ENCODE measurements at regions not wholly inside any gene's neighbourhood (a gene's known extent, or its start where the extent isn't known, plus 50 kb on each side); places are given as distances from the start of the nearest gene placed in this dataset.

DNA sequence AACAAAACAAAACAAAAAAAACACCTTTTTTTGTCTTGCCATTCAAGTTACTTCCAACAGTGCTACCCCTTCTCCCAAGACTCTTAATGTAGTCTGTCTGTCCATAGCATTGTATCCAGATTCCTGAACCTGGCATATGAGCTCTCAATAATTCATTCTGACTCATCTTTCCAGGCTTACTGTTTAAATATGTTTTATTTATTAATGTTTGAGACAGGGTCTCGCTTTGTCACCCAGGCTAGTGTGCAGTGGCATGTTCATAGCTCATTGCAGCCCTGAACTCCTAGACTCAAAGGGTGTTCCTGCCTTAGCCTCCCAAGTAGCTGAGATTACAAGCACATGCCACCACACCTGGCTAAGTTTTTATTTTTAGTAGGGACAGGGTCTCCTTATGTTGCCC, 208.0 kb upstream of the DMRT1 start:
- no peak for DNase-seq

DNA sequence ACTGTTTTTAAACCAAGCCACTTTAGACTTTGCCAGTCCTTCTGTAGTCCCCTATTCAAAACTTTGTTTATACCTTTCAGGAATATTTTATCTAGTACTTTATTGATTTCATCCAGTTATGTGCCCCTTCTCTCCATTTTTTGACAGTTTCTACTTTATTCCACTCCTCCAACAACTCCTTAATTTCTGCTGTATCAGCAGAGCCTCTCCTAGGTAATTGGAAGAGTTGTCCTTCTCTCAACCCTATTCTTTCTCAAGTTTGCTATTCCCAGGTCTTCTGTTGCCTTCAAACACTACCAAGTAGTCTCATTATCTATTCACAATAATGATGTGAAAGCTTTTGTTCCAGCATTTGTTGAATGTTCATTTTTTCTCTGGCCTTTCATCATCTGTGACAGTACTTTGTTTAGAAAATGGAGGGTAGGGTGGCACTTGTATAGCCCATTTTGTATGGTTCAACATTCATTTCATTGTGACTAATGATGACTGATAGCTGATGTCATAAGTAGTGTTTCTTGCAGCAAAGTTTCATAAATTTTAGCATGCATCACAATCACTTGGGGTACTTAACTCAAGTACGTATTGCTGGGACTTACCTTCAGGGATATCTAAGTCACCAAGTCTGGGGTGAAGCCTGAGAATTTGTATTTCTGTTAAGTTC, 204.4 kb upstream of the DMRT1 start:
- DNase-seq, result no peak

DNA sequence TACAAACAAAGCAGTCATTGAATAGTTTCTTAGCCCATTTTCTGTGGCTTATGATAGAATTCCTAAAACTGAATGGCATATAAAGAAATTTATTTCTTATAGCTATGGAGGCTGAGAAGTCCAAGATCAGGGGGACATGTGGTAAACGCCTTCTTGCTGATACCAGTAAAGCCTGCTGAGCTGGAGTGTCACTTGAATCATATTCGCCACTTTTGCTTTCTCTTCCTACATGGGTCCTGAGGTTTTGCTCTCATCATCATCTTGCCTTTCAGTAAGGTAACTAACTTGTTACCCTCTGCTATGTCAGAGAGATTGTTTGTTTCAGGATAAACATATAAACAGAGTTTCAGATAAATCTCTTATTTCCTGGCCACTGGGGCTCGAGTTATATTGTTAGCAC, 203.3 kb upstream of the DMRT1 start:
- no peak for DNase-seq

DNA sequence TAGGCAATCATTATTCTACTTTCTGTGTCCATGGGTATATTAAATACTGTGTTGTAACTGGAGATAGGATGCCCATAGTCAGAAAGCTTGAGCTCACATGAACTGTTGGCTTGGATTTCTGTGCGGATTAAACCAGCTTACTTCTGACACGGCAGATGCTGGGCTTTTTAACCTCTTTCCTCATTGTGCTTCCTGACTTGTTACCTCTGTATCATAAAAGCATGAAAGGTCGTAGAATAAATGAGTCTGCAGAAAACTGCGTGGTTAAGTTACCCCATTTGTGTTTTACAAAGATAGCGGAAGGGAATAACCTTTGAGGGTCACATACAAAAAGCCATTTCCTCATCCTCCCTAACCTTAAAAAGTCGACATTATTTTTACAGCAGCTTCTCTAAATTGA, 199.5 kb upstream of the DMRT1 start:
- DNase-seq, result no peak

DNA sequence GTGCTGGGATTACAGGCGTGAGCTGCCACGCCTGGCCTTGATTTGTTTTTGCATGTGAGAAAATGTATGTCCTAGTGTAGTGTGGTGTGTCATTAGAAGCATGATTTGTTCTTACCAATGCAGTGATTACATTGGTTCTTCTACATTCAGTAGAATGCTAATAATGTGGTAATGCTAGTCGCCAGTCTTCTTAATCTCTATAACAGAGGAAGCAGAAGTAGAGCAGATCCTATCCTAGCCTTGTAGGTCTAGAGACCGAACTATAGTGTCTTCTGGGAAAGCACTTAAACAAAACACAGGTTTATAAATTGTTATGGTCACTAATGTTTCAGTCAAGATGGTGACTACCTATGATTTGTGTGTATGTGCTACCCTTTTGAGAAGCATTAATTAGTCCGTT, 197.5 kb upstream of the DMRT1 start:
- DNase-seq, result no peak

DNA sequence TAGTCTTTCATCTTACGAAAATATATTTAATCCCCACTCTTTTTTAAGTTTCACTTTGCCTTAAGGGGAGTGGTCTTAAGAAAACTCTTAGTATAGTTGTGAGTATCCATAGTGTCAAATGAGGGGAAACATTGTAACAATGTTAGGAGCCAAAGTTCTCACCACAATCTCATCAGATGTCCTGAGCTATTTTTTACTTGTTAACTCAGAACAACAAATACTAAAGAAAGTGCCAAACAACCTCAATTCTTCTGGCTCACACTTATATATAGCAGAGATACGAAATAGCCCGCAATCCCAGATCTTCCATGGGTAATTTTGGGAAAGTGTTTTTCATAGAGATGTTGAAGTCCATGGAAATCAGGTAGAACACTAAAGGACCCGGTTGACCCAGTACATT, 194.0 kb upstream of the DMRT1 start:
- no peak for DNase-seq

DNA sequence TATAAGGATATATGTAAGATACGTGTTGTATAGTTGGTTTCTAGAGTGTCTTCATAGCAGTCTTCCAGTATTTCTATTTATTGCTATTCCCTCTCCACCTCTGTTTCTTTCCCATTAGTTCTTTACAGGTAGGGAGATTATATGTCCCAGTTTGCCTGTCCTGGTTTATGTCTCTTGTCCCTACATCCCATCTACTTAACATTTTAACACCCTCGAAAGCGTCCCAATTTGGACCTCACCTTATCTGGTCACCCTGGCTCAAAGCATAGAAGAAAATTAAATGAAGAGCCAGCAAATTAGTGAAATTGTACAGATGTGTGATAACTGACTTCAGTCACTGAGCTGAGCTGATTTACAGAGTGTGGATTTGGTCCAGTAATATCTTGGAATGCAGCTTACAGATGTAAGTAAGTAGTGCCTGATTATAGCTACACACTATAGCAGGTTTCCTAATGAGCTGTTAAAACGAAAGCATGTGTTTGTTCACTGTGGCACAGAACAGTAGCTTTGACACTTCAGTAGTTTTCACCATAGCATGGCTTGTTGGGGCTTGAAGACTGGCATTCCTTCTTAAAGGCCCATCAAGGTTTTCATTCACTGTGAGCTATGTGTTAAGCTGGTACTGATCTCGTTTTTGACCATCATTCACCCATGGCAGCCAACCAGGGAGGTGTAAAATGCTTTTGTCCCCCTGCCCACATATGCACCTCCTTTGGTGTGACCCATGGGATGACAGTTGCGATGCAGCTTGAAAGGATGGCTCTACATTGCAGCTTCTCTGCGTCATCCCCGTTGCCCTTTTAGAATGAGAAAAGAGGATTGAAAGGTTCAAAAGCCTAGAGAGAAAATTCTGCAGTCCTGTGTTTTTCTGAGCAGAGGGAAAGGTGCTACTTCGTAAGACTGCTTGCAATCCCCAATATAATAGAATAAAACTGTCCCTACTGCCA, 192.1 kb upstream of the DMRT1 start:
- no peak for DNase-seq

DNA sequence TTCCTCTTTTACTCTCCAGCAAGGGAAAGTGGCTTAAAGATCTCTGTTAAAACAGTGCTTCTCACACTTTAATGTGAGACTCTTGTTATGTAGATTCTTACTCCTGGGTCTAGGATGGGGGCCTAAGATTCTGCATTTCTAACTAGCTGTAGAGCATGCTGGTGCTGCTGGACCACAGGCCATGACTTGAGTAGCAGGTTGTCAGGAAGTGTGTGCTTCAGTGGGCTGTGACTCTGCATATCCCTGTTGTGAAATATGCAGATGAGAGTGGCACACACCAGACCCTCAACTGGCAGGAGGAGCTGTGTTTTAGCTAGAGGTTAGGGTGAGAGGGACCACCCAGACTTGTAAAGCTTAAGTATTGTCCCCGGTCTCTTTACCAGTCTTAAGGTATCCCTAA, 191.1 kb upstream of the DMRT1 start:
- no peak for DNase-seq

DNA sequence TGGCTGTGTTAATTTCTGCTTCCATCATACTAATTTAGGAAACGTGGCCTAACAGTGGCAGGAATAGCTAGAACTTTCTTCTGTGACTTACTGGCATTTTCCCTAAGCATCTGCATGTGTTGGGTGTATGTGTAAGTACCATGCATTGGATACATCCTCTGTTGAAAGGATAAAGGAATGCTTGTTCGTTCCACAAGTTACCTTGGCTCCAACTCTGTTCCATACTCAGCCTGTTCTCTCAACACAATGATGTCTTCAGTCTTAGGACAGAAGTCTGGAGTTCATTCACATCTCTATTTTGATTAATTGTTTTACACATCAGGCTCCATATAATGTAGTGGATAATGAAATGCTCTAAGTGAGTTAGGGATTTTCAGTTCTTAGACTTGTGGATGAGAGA, 190.1 kb upstream of the DMRT1 start:
- DNase-seq, result no peak

DNA sequence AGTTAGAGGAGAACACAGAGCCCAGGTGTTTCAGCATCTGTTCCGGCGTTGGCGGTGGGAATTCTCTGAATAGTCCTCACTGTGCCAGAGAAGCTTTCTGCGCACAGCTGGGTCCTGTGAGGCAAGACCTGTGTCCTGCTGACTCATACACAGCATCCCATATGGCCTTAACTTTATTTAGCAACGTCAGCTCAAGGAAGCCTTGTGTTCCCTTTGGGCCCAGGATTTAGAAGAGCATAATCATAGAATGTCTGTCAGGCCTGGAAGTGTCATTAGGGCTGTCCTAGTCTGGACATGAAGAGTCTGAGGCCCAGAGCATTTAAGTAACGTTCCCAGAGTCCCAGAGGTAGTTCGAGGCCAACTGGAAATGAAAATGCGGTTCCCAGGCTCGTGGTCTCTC, 188.6 kb upstream of the DMRT1 start:
- DNase-seq, result no peak

DNA sequence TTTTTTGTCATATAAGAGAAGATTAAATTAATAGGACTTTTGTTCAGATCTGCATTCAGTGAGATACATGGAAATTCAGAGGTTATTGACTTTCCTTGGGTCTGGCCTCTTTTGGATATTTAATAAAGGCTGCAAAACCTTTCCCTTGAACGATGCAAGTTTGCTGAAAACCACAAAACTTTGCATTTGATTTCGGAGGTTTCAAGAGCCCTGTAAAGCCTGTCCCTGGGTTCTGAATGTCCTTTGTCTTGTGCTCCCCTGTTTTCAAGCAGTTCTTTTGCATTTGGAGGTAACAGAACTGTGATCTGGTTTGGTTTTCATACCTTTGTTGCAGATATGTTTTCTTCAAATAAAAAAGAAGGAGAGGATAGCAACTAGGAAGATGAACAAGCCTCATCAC, 188.1 kb upstream of the DMRT1 start:
- DNase-seq, result no peak

DNA sequence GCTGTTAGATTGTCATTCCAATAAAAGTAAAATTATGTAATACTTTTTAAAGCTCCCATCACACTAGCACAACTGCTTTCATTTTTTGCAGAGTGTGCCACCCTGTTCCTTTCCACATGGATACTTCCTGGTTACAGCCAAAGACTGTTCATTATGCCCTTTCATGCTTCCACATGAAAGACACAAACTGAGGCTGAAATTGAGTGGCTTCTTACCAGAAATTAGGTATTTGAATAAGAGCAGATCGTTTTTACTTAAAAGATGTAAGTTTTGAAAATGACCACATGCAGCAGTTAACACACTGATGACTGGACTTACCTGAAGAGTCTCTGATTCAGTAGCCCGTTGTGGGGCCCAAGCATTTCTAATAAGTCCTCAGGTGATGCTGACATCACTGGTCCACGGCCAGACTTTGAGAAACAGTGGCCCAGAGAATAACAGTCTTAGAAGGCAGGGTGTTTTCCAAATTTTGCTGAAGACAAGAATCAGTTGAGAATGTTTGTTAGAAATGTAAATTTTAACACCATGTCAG, 187.6 kb upstream of the DMRT1 start:
- no peak for DNase-seq

DNA sequence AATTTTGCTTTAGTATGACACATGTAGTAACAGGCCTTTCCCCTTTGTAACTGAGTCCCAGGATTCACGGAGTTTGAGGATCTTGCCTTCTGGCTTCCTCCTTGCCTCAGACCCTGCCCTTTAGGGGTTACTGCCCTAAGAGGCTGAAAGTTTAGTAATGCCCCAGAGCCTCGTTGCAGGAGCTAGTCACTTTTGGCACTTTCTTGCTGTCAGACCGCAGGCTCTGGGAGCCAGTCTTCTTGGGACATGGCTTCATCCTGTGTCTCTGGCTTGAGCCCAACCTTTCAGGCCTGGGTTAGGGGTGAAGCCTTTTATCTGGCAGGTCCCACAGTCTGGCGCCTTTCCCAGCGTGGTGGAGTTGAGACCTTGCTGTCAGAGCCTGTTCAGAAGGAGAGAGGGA, 185.6 kb upstream of the DMRT1 start:
- no peak for DNase-seq

DNA sequence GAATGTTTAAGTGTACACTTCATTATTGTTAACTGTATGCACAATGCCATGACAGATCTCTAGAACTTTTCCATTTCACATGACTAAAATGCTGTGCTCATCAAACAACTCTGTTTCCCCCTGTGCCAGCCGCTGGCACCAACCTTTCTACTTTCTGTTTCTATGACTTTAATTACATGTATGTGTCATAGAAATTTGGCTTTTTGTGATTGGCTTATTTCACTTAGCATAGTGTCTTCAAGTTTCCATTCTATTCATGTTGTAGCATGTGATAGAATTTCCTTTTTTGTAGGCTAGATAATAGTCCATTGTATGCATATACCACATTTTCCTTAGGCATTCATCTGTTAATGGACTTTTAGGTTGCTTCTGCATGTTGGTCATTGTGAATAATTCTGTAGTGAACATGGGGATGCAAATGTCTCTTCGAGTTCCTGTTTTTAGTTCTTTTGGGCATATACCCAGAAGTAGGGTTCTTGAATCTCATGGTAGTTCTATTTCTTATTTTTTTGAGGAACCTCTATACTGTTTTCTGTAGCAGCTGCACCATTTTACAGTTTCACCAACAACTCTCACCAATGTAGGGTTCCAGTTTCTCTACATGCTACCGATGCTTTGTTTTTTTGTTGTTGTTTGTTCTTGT, 184.4 kb upstream of the DMRT1 start:
- DNase-seq, result no peak

DNA sequence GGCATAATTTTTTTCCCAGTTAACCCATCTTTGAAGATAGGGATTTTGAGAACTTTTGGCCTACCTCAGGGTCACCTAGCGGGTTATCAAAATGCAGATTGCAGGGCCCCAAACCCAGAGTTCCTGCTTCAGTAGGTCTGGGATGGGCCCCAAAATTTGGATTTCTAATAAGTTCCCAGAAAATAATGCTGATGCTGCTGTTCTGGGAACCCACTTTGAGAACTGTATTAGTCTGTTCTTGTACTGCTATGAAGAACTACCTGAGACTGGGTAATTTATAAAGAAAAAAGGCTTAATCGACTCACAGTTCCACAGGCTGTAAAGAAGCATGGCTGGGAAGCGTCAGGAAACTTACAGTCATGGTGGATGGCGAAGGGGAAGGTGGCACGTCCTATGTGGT, 182.2 kb upstream of the DMRT1 start:
- no peak for DNase-seq

DNA sequence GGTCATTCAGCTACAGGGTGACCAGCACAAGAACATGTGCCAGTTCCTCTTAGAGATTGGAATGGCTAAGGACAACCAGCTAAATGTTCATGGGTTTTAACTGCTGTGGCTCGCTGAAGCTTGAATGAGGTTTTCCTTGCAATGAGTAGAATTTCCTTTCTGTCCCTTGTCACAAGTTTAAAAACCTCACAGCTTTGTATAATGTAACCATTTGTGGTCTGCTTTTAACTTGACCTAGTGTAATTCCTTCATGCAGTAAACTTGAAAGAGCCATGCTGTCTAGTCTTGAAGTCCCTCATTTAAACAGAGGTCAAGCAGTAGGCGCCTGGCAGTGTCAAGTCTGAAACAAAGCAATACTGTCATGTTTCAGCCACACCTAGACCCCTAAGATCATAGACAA, 181.3 kb upstream of the DMRT1 start:
- DNase-seq, result no peak

DNA sequence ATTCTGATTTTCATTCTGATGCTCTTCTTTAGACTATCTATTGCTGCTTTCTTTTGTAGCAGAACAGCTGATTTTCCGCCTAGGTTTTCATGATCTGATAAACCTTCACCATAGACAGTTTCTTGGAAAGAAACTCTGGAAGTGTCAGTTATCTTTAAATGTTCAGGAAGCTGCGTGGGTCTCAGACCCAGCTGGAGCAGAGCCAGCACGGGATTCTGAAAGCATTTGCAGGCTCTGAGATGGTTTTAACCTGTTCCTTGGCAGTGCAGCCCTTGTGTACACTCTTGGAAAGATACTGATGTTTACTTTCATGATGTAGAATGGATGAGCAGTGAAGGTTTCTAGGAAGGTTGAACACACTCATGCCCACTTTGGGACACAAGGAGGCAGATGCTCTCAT, 178.0 kb upstream of the DMRT1 start:
- DNase-seq, result no peak

DNA sequence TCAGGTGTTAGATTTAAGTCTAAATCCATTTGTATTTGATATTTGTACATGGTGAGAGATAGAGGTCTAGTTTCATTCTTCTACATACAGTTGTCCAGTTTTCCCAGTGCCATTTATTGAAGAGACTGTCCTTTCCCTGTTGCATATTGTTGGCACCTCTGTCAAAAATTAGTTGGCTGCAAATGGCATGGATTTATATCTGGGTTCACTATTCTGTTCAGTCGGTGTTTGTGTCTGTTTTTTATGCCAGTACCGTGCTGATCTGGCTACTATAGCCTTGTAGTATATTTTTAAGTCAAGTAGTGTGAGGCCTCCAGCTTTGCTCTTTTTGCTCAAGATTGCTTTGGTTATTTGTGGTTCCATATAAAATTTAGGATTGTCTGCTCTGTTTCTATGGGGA, 176.2 kb upstream of the DMRT1 start:
- no peak for DNase-seq

DNA sequence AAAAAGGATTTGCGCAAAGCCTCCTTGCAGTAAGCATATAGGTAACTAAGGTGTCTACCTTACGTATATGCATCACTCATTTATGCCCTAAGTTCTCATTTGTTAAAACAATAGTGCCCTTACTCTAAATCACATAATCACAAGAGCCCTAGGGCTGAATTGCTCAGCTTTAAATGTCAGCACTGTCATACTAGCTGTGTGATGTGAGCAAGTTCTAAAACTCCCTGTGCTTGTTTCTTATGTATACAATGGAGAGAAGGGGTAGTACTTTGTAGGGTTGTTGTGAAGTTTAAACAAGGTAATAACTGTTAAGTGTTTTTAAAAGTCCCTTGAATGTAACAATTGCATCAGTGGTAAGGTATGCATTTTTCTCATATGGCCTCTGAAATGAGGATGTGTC, 169.5 kb upstream of the DMRT1 start:
- DNase-seq, result no peak

DNA sequence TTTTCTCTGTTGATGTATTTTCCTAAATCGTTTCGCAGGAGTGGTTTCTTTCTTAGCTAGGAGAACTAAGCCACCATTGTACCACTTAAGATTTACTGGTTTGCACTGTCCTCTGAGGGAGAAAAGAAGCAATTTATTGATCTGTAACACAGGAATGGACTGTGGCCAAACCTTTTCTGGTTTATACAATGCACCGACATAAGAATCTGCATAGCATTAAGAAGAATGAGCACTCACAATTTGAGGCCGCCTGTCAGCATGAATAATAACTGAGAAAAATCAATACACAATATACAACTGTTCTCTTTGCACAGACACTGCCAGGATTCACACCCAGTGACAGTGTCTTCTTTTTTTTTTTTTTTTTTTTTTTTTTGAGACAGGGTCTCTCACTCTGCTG, 168.6 kb upstream of the DMRT1 start:
- DNase-seq, result no peak

DNA sequence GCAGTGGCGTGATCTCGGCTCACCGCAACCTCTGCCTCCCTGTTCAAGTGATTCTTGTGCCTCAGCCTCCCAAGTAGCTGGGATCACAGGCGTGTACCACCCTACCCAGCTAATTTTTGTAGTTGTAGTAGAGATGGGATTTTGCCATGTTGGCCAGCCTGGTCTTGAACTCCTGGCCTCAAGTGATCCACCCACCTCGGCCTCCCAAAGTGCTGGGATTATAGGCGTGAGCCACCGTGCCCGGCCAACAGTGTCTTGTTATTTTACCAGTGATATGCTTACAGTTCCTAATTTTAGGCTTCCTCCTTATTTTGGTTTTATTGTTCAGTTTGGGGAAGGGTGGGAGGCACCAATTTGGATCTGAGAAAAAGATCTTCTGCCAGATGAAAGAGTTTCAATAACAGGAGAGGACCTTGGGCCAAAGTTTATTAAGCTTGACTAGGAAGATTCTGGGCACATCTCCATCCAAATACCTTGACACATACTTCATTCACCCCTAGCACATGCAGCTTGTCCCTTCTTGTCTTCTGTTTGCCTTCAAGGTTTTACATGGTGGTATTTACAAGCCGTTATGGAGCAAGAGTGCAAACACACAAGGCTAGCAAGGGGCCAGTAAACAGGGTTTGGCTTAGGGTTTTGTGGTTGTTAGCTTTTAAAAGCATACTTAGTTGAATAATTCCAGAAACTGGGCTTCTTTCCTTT, 168.1 kb upstream of the DMRT1 start:
- no peak for DNase-seq

DNA sequence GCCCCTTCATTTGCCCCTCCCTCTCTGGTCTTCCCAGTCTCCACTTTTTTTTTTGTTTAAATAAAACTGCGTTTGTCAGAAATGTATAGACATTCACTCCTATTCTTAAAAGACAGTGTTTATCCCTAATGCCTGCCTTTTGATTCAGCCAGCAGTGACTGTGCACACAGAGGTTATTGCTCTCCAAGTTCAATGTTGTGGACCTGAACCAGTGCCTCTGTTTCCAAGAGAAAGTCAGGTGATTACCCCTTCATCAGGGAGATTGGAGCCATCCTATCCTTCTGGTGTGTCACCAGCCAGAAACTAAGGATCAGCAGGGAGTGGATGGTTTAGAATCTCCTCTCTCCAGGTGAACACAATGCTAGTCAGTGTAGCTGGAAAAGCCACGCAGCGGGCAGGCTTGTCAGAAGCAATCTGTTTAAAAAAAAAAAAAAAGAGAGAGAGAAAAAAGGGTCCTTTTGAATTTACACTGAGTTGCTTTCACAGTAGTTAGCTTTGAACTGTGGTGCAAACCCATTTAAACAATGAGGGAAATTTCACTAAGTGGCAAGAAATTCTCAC, 167.5 kb upstream of the DMRT1 start:
- no peak for DNase-seq
